ENCODE measurements at regions not wholly inside any gene's neighbourhood (a gene's known extent, or its start where the extent isn't known, plus 50 kb on each side); places are given as distances from the start of the nearest gene placed in this dataset.

- TF ChIP-seq CTCF (IDR thresholded peaks at IDR 0.05; ENCODE audit: insufficient read depth, low read length, poor library complexity, severe bottlenecking) (no peak), EZH2phosphoT487 (conservative IDR thresholded peaks at IDR 0.05; ENCODE audit: low read length) (no peak)
These were observed 1174.3 kb downstream of the XPNPEP1 start for GRCh38 chr10:108749042-108749441.
